ENCODE measurements at regions not wholly inside any gene's neighbourhood (a gene's known extent, or its start where the extent isn't known, plus 50 kb on each side); places are given as distances from the start of the nearest gene placed in this dataset.

- H3K27me3 Mint-ChIP-seq (ENCODE audit: low read depth), result no peaks in the 10 kb centered on the region
- DNase-seq (ENCODE audit: low spot score), result no peak
- no peak for TF ChIP-seq ZNF281 (CRISPR knock-in tag; IDR thresholded peaks at IDR 0.05)
- TF ChIP-seq ERG (CRISPR knock-in tag; IDR thresholded peaks at IDR 0.05), result no peak
- TF ChIP-seq MYBL2 (CRISPR knock-in tag; IDR thresholded peaks at IDR 0.05), result no peak
- TF ChIP-seq RORB (CRISPR knock-in tag; IDR thresholded peaks at IDR 0.05), result no peak
- peak; percentile 55; the same call in 1 of the 2 replicates for ATAC-seq
- no peak overlapping the region for H3K27ac Mint-ChIP-seq
- H3K36me3 Mint-ChIP-seq, result peaks cover 11% of the 10 kb centered on the region
- ChIA-PET CTCF (no interaction called here), POLR2A (no interaction called here)
- peaks cover 33% of the 10 kb centered on the region for H3K4me1 Mint-ChIP-seq
- no peak overlapping the region for H3K4me3 Mint-ChIP-seq
- peaks cover 12% of the 10 kb centered on the region for H3K9me3 Mint-ChIP-seq
Observed at GRCh38 chr6:145153495-145153894, 581.8 kb downstream of the EPM2A start.

- ATAC-seq, result no peak
- no peak for DNase-seq (ENCODE audit: low spot score)
Observed at GRCh38 chr6:145155411-145155810, 579.9 kb downstream of the EPM2A start.

More at GRCh38 chr6:145155411-145155810, 579.9 kb downstream of the EPM2A start:
- peaks cover 26% of the 10 kb centered on the region for H3K36me3 Mint-ChIP-seq
- ChIA-PET CTCF (no interaction called here), POLR2A (interaction anchor here (0.6 kb wide), 1 partner anchor 1159 kb away, joined by 3 read pairs; no protein-coding TSS in a partner anchor)
- no peak overlapping the region for H3K27ac Mint-ChIP-seq
- no peak overlapping the region for H3K4me3 Mint-ChIP-seq
- TF ChIP-seq FOXK1 (CRISPR knock-in tag; IDR thresholded peaks at IDR 0.05) (no peak), USF1 (CRISPR knock-in tag; IDR thresholded peaks at IDR 0.05) (no peak), ARID4B (CRISPR knock-in tag; IDR thresholded peaks at IDR 0.05; ENCODE audit: borderline replicate concordance) (no peak), MAX (CRISPR knock-in tag; IDR thresholded peaks at IDR 0.05) (no peak), ATF3 (CRISPR knock-in tag; conservative IDR thresholded peaks at IDR 0.05) (no peak), AFF4 (CRISPR knock-in tag; IDR thresholded peaks at IDR 0.05; ENCODE audit: borderline replicate concordance) (no peak), ZNF425 (CRISPR knock-in tag; conservative IDR thresholded peaks at IDR 0.05) (no peak)
- H3K9me3 Mint-ChIP-seq, result peaks cover 31% of the 10 kb centered on the region
- peaks cover 21% of the 10 kb centered on the region for H3K4me1 Mint-ChIP-seq
- H3K27me3 Mint-ChIP-seq (ENCODE audit: low read depth), result no peaks in the 10 kb centered on the region; the same call in 1 of the 2 replicates

All from WTC11 (cell line).